HCT116 (cell line): ENCODE measurements at regions not wholly inside any gene's neighbourhood (a gene's known extent, or its start where the extent isn't known, plus 50 kb on each side); places are given as distances from the start of the nearest gene placed in this dataset.

Experiments used
- ATAC-seq: fragments of 200-7000 bp; cut with Tn5 transposase; 2 replicates; pipeline ENCODE4 v1.9.1; 2020; ENCODE audit warnings: mild to moderate bottlenecking, moderate library complexity
- BruUV-seq: library from RNA; stranded (reverse); fragments of 400-500 nt; replicated peaks from 2 replicates; lab custom pipeline; 2021; lab: Mats Ljungman, UMichigan
- CTCF ChIA-PET: fragments of 300-600 bp; sonication (Branson Sonifier 250); formaldehyde crosslinking; loops from one replicate; lab custom pipeline; 2021; ENCODE audit warnings: antibody characterized with exemption; lab: Charles Lee
- POLR2A ChIA-PET: fragments of 300-600, 350-600 bp; sonication (Branson Sonifier 250); formaldehyde crosslinking; loops from one replicate; lab custom pipeline; 2021; ENCODE audit warnings: antibody characterized with exemption; lab: Charles Lee
- RAD21 ChIA-PET, 2 experiments: fragments of 300-600 bp; sonication (Branson Sonifier 250); formaldehyde crosslinking; loops; one replicate each; lab custom pipeline; 2023; ENCODE audit warnings: low total read pairs in 2 of 2; ENCODE audit not compliant: uncharacterized antibody in 2 of 2, unreplicated experiment in 2 of 2, low non-redundant PET in 1 of 2; lab: Charles Lee
- DNase-seq: peaks from one replicate; pipeline ENCODE4 v3.0.0-alpha.2; 2010; ENCODE audit warnings: low read depth, low spot score
- H2AFZ ChIP-seq: fragments of 200-600 bp; shearing (Covaris generic), sonication (generic); 2 replicates; pipeline ENCODE4 v1.6.1; 2017; ENCODE audit warnings: low read depth, mixed run types, mixed read lengths, antibody characterized with exemption, low read length; ENCODE audit not compliant: poor library complexity, severe bottlenecking
- H3K27ac ChIP-seq: 2 replicates; pipeline ENCODE4 v1.5.1; 2012; ENCODE audit warnings: low read depth, low read length
- H3K27me3 ChIP-seq: fragments of 200-600 bp; sonication (generic); 2 replicates; pipeline ENCODE4 v1.6.1; 2016; ENCODE audit warnings: mixed run types, low read length, mixed read lengths; ENCODE audit not compliant: insufficient read depth
- H3K36me3 ChIP-seq, 2 experiments: fragments of 200-500 bp in 1 of 2; fragments of 200-600 bp in 1 of 2; sonication (Bioruptor generic) in 1 of 2; sonication (generic) in 1 of 2; 2 replicates each; pipeline versions ENCODE4 v1.5.1 to v1.6.1; 2014 to 2016; ENCODE audit warnings: low read length in 2 of 2, inconsistent platforms in 1 of 2, mixed read lengths in 1 of 2, mixed run types in 1 of 2; ENCODE audit not compliant: insufficient read depth in 2 of 2, control insufficient read depth in 1 of 2
- H3K4me1 ChIP-seq, 2 experiments: fragments of 200-600 bp in 1 of 2; sonication (generic) in 1 of 2; 2 replicates each; pipeline versions ENCODE4 v1.5.1 to v1.6.1; 2012 to 2017; ENCODE audit warnings: low read length in 2 of 2, inconsistent platforms in 1 of 2, mild to moderate bottlenecking in 1 of 2, mixed read lengths in 1 of 2, mixed run types in 1 of 2, moderate library complexity in 1 of 2; ENCODE audit not compliant: insufficient read depth in 2 of 2, control insufficient read depth in 1 of 2
- H3K4me2 ChIP-seq: fragments of 200-600 bp; sonication (generic); 2 replicates; pipeline ENCODE4 v1.6.1; 2017; ENCODE audit warnings: mixed run types, low read length, mixed read lengths
- H3K4me3 ChIP-seq, 2 experiments: fragments of 200-600 bp in 1 of 2; sonication (generic) in 1 of 2; replicated peaks in 1 of 2; 2 replicates each; pipeline ENCODE4 v1.5.1; 2011 to 2016; ENCODE audit warnings: low read length in 2 of 2, control low read depth in 1 of 2, low read depth in 1 of 2, mild to moderate bottlenecking in 1 of 2, mixed read lengths in 1 of 2, mixed run types in 1 of 2
- H3K79me2 ChIP-seq: fragments of 200-600 bp; sonication (generic); 2 replicates; pipeline ENCODE4 v1.6.1; 2017; ENCODE audit warnings: mild to moderate bottlenecking, mixed run types, low read length, moderate library complexity, mixed read lengths; ENCODE audit not compliant: insufficient read depth
- H3K9ac ChIP-seq: fragments of 200-600 bp; sonication (generic); 2 replicates; pipeline ENCODE4 v1.6.1; 2016; ENCODE audit warnings: low read length, mixed read lengths
- H3K9me2 ChIP-seq: fragments of 200-600 bp; sonication (generic), shearing (Covaris generic); 2 replicates; pipeline ENCODE4 v1.6.1; 2017; ENCODE audit warnings: mixed run types, mild to moderate bottlenecking, moderate library complexity; ENCODE audit not compliant: insufficient read depth
- H3K9me3 ChIP-seq, 2 experiments: fragments of 200-500 bp in 1 of 2; fragments of 200-600 bp in 1 of 2; sonication (Bioruptor generic) in 1 of 2; sonication (generic) in 1 of 2; 2 replicates each; pipeline ENCODE4 v1.6.1; 2014 to 2017; ENCODE audit warnings: low read length in 2 of 2, mixed read lengths in 2 of 2, inconsistent platforms in 1 of 2, low read depth in 1 of 2, mild to moderate bottlenecking in 1 of 2, mixed run types in 1 of 2, moderate library complexity in 1 of 2; ENCODE audit not compliant: control insufficient read depth in 1 of 2, insufficient read depth in 1 of 2
- H4K20me1 ChIP-seq: fragments of 200-600 bp; sonication (generic), shearing (Covaris generic); 2 replicates; pipeline ENCODE4 v1.6.1; 2017; ENCODE audit warnings: mixed run types, mild to moderate bottlenecking, moderate library complexity; ENCODE audit not compliant: insufficient read depth
- CBX3 ChIP-seq: IDR thresholded peaks from 2 replicates; pipeline ENCODE4 v1.6.1; 2012; ENCODE audit warnings: low read depth
- CEBPB ChIP-seq: IDR thresholded peaks from 2 replicates; pipeline ENCODE4 v1.6.1; 2012; ENCODE audit warnings: low read depth
- EZH2 ChIP-seq: fragments of 200-600 bp; sonication (generic); IDR thresholded peaks from 2 replicates; pipeline ENCODE4 v1.6.1; 2017; ENCODE audit warnings: antibody characterized with exemption, mixed run types
- JUND ChIP-seq: IDR thresholded peaks from 2 replicates; pipeline ENCODE4 v1.6.1; 2012
- POLR2AphosphoS5 ChIP-seq: IDR thresholded peaks from 2 replicates; pipeline ENCODE4 v1.6.1; 2011; ENCODE audit warnings: mild to moderate bottlenecking, low read depth, low read length, moderate library complexity
- RAD21 ChIP-seq: IDR thresholded peaks from 2 replicates; pipeline ENCODE4 v1.6.1; 2012; ENCODE audit warnings: low read depth, mild to moderate bottlenecking
- SIN3A ChIP-seq: IDR thresholded peaks from 2 replicates; pipeline ENCODE4 v1.6.1; 2012; ENCODE audit warnings: low read depth
- YY1 ChIP-seq: IDR thresholded peaks from 2 replicates; pipeline ENCODE4 v1.6.1; 2011; ENCODE audit warnings: low read length, low read depth, moderate library complexity, mild to moderate bottlenecking; ENCODE audit not compliant: insufficient replicate concordance; ENCODE audit errors: extremely low read depth
- intact Hi-C: fragments of 100-400 bp; cut with micrococcal nuclease; formaldehyde crosslinking; loops from 2 replicates; pipeline ENCODE4 v1.10.0; 2022
- TF ChIP-seq, protein P1 (sequence below): IDR thresholded peaks from 2 replicates; pipeline ENCODE4 v1.6.1; 2012; ENCODE audit warnings: low read depth
- TF ChIP-seq, protein P2 (sequence below): IDR thresholded peaks from 2 replicates; pipeline ENCODE4 v1.6.1; 2012
- TF ChIP-seq, protein P3 (sequence below), 3 experiments: fragments of 200-600 bp in 1 of 3; sonication (generic) in 1 of 3; IDR thresholded peaks in 2 of 3; conservative IDR thresholded peaks in 1 of 3; 2 replicates each; pipeline ENCODE4 v1.5.1; 2012 to 2017; ENCODE audit warnings: low read depth in 2 of 3, low read length in 2 of 3, antibody characterized with exemption in 1 of 3, borderline replicate concordance in 1 of 3, control low read depth in 1 of 3, mild to moderate bottlenecking in 1 of 3, mixed read lengths in 1 of 3, mixed run types in 1 of 3, moderate library complexity in 1 of 3; ENCODE audit not compliant: insufficient read depth in 1 of 3

DNA sequence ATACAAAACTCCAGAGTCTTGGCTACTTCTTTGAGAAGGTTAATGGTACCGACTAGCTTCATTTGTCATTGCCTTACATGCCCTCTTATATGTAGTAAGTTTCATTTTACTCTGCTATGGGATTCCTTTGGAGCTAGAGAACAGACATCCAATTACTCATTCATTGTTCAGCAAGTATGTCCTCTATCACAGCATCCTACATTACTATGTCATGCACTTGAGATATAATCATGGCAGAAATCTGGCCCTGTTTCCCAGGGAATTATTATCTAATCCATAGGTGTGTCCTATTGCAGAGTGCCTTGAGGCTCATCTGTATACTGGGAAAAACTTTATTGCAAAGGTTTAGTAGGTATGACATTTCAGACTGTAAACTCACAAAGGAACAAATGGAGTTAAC lies 333.1 kb upstream of the NECTIN3 start:
- Histone ChIP-seq H3K9me3 (no peaks in the 10 kb centered on the region), H3K27ac (no peak overlapping the region), H3K4me3 (no peak overlapping the region), H3K9me2 (no peaks in the 10 kb centered on the region), H3K9ac (no peak overlapping the region), H4K20me1 (no peaks in the 10 kb centered on the region), H3K36me3 (no peaks in the 10 kb centered on the region), H3K4me2 (no peak overlapping the region), H3K4me1 (no peaks in the 10 kb centered on the region), H3K27me3 (no peaks in the 10 kb centered on the region), H2AFZ (no peak overlapping the region), H3K79me2 (no peaks in the 10 kb centered on the region)
- ChIA-PET RAD21 (no interaction called here), POLR2A (no interaction called here), CTCF (no interaction called here)
- no peak for TF ChIP-seq RAD21
- no peak for TF ChIP-seq JUND
- TF ChIP-seq, protein P1, sequence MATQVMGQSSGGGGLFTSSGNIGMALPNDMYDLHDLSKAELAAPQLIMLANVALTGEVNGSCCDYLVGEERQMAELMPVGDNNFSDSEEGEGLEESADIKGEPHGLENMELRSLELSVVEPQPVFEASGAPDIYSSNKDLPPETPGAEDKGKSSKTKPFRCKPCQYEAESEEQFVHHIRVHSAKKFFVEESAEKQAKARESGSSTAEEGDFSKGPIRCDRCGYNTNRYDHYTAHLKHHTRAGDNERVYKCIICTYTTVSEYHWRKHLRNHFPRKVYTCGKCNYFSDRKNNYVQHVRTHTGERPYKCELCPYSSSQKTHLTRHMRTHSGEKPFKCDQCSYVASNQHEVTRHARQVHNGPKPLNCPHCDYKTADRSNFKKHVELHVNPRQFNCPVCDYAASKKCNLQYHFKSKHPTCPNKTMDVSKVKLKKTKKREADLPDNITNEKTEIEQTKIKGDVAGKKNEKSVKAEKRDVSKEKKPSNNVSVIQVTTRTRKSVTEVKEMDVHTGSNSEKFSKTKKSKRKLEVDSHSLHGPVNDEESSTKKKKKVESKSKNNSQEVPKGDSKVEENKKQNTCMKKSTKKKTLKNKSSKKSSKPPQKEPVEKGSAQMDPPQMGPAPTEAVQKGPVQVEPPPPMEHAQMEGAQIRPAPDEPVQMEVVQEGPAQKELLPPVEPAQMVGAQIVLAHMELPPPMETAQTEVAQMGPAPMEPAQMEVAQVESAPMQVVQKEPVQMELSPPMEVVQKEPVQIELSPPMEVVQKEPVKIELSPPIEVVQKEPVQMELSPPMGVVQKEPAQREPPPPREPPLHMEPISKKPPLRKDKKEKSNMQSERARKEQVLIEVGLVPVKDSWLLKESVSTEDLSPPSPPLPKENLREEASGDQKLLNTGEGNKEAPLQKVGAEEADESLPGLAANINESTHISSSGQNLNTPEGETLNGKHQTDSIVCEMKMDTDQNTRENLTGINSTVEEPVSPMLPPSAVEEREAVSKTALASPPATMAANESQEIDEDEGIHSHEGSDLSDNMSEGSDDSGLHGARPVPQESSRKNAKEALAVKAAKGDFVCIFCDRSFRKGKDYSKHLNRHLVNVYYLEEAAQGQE, result no peak
- DNase-seq (no peak), ATAC-seq (no peak)
- BruUV-seq, result no TSS peak
- intact Hi-C loops, result no loop called here

DNA sequence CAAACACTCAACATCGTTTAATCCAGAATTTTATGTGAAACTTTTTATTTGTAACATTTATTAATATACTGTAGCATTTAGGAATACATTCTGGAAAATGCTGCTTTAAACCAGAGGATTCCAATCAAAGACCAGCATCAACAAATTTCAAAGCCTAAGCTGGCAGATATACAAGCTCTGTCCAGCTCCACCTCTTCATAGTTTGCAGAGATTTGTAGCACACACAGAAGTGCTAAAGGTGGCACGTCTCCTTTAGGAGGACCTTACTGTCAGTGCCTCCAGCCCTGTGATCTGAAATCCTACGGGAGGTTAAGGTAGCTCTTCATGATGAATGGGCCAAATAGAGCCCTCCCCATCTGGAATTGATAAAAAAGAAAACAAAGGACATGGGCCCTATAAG lies 329.7 kb upstream of the NECTIN3 start:
- ChIA-PET POLR2A (interaction anchor here (1.1 kb wide), 1 partner anchor 69 kb away, joined by 3 read pairs; no protein-coding TSS in a partner anchor), RAD21 (no interaction called here), CTCF (no interaction called here)
- DNase-seq (no peak), ATAC-seq (no peak)
- no peaks in the 10 kb centered on the region for H3K79me2 ChIP-seq
- H2AFZ ChIP-seq, result peak overlapping the region; percentile 42
- no peaks in the 10 kb centered on the region; a peak in 2 of 4 replicates for H3K9me3 ChIP-seq
- no peak overlapping the region for H3K4me3 ChIP-seq
- H3K9ac ChIP-seq, result no peak overlapping the region
- intact Hi-C loops, result no loop called here
- H3K27ac ChIP-seq, result no peak overlapping the region
- H3K27me3 ChIP-seq, result no peaks in the 10 kb centered on the region
- BruUV-seq, result no TSS peak
- H3K36me3 ChIP-seq, result no peaks in the 10 kb centered on the region
- no peaks in the 10 kb centered on the region for H3K9me2 ChIP-seq
- no peaks in the 10 kb centered on the region for H4K20me1 ChIP-seq
- H3K4me2 ChIP-seq, result no peak overlapping the region
- H3K4me1 ChIP-seq, result no peaks in the 10 kb centered on the region
- TF ChIP-seq CBX3 (no peak), EZH2 (no peak), POLR2AphosphoS5 (no peak), JUND (no peak), CEBPB (no peak), YY1 (no peak), SIN3A (no peak)
- TF ChIP-seq, protein P1, result no peak
- TF ChIP-seq, protein P2, sequence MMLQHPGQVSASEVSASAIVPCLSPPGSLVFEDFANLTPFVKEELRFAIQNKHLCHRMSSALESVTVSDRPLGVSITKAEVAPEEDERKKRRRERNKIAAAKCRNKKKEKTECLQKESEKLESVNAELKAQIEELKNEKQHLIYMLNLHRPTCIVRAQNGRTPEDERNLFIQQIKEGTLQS, result no peak
- TF ChIP-seq, protein P3, sequence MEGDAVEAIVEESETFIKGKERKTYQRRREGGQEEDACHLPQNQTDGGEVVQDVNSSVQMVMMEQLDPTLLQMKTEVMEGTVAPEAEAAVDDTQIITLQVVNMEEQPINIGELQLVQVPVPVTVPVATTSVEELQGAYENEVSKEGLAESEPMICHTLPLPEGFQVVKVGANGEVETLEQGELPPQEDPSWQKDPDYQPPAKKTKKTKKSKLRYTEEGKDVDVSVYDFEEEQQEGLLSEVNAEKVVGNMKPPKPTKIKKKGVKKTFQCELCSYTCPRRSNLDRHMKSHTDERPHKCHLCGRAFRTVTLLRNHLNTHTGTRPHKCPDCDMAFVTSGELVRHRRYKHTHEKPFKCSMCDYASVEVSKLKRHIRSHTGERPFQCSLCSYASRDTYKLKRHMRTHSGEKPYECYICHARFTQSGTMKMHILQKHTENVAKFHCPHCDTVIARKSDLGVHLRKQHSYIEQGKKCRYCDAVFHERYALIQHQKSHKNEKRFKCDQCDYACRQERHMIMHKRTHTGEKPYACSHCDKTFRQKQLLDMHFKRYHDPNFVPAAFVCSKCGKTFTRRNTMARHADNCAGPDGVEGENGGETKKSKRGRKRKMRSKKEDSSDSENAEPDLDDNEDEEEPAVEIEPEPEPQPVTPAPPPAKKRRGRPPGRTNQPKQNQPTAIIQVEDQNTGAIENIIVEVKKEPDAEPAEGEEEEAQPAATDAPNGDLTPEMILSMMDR (IDR thresholded peaks at IDR 0.05 in 2 of 3, conservative IDR thresholded peaks at IDR 0.05 in 1 of 3; ENCODE audit: borderline replicate concordance in 1 of 3, insufficient read depth in 1 of 3, low read depth in 2 of 3, low read length in 2 of 3), result no peak
